Bronchial epithelial cell (primary cell): ENCODE measurements at regions not wholly inside any gene's neighbourhood (a gene's known extent, or its start where the extent isn't known, plus 50 kb on each side); places are given as distances from the start of the nearest gene placed in this dataset.
A peak's percentile ranks its signal among the peaks of the same experiment; 100 is the strongest.

Source experiments
- DNase-seq: peaks from one replicate; pipeline ENCODE4 v3.0.0-alpha.2; 2010; ENCODE audit warnings: low read depth
- FAIRE-seq: peaks from 2 replicates; lab custom pipeline; 2011; peaks lifted over from hg19 to GRCh38; lab: Jason Lieb, UNC
- H3K27me3 ChIP-seq: 2 replicates; pipeline ENCODE4 v1.5.1; 2011; ENCODE audit warnings: low read length; ENCODE audit not compliant: control insufficient read depth, insufficient read depth
- H3K36me3 ChIP-seq: 2 replicates; pipeline ENCODE4 v1.5.1; 2011; ENCODE audit warnings: low read length; ENCODE audit not compliant: control insufficient read depth, insufficient read depth
- H3K4me3 ChIP-seq: 2 replicates; pipeline ENCODE4 v1.5.1; 2011; ENCODE audit warnings: mild to moderate bottlenecking, low read depth, low read length, control low read depth
- CTCF ChIP-seq: IDR thresholded peaks from 2 replicates; pipeline ENCODE4 v1.5.1; 2011; ENCODE audit warnings: mild to moderate bottlenecking, moderate library complexity, low read length, control low read depth, inconsistent platforms; ENCODE audit not compliant: insufficient read depth, severe bottlenecking

GRCh38 chr2:15745350-15745749, 153.7 kb downstream of the DDX1 start:
- DNase-seq (no peak), FAIRE-seq (no peak)
- Histone ChIP-seq H3K36me3 (no peaks in the 10 kb centered on the region), H3K4me3 (no peak overlapping the region), H3K27me3 (peaks cover 18% of the 10 kb centered on the region)
- TF ChIP-seq CTCF = no peak

GRCh38 chr2:15745907-15746702, 154.4 kb downstream of the DDX1 start:
- DNase-seq (no peak), FAIRE-seq (no peak)
- Histone ChIP-seq H3K4me3 (no peak overlapping the region), H3K27me3 (peaks cover 15% of the 10 kb centered on the region), H3K36me3 (no peaks in the 10 kb centered on the region)
- TF ChIP-seq CTCF = no peak

DNA sequence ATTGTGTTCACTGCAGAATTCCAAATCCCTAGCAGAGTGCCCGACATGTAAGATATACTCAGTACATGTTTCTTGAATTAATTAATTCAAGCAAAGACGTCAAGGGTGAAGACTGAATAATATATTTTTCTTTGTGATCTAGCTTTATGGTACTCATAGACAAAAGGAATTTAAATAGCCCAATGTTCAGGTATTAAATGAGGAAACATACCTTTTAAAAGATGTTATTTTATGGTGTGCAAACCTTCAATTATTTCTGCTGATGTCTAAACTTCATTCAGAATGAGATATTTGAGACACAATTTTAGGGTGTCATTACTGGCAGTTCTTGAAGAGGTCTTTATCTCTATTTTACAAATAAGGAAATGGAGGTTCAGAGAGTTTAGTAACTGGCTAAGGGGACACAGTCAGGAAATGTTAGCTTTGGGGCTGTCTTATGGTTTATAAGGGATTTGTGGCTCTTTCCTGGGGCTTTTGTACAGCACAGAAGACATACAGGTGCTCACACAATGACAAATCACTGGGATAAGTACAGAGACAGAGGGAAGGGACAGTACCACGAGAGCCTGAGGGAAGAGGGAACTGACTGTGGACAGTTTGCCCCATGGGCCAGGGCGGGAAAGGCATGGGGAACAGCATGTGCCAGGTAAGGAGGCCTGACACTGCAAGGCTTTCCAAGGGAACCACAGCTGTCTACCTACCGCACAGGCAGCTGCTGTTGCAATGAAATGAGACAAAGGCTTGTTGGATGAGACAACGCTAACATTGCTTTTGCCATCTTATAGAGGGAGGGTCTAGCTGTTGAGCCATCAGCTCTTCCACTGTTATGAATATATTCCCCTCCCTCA, 155.3 kb downstream of the DDX1 start:
- no peak overlapping the region for H3K4me3 ChIP-seq
- FAIRE-seq (no peak), DNase-seq (no peak)
- no peaks in the 10 kb centered on the region for H3K36me3 ChIP-seq
- H3K27me3 ChIP-seq = peaks cover 15% of the 10 kb centered on the region
- no peak for TF ChIP-seq CTCF

- Histone ChIP-seq H3K27me3 (peaks cover 15% of the 10 kb centered on the region), H3K4me3 (no peak overlapping the region), H3K36me3 (no peaks in the 10 kb centered on the region)
- no peak for FAIRE-seq
- no peak for TF ChIP-seq CTCF
- DNase-seq = no peak
Observed at GRCh38 chr2:15747603-15748471, 156.2 kb downstream of the DDX1 start.

- Histone ChIP-seq H3K4me3 (no peak overlapping the region), H3K27me3 (peaks cover 15% of the 10 kb centered on the region), H3K36me3 (no peaks in the 10 kb centered on the region)
- DNase-seq (peak; percentile 28), FAIRE-seq (no peak)
- peak; percentile 60 for TF ChIP-seq CTCF
Observed at GRCh38 chr2:15748736-15749323, 157.2 kb downstream of the DDX1 start.
